ENCODE measurements at regions not wholly inside any gene's neighbourhood (a gene's known extent, or its start where the extent isn't known, plus 50 kb on each side); places are given as distances from the start of the nearest gene placed in this dataset.

DNA sequence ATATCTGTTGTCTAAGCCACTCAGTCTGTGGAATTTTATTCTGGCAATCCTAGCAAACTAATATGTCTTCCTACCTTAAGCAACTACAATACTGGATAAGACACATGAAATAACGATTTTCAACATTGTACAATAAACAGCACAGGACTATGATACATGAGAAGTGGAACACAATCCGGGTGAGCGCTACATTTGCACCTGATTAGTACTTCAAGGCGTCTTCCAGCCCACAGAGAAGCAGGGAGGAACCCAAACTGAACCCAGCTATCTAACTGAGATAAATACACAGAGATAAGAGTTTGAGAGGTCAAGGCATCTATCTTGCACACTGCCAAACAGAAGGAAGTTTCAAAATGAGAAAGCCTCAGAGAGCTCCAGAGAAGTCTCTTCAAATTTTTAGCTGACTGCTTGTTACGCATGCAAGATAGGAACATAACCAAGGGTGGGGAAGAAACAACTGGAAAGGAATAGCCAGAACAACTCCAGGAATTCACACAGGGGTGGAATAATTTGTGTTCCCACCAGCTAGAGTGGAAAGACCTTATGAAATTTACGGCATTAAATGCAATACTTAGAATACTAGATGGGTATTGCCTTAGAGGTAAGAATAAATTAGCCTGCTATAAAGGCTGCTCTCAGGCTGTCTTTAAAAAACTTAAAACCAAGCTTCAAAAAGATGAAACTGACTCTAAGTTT is 481.8 kb downstream of the MTRR start:
- DNase-seq (ENCODE audit: low spot score in 2 of 2): no peak
- H3K9me3 ChIP-seq: no peaks in the 10 kb centered on the region
- no peaks in the 10 kb centered on the region for H3K4me1 ChIP-seq
- H3K27ac ChIP-seq: no peak overlapping the region
- H3K4me3 ChIP-seq: no peak overlapping the region
- 79% methylated on average over 6 of the region's 6 CpGs for WGBS
- no peaks in the 10 kb centered on the region for H3K27me3 ChIP-seq
- H3K36me3 ChIP-seq: no peaks in the 10 kb centered on the region
- TF ChIP-seq POLR2A (IDR thresholded peaks at IDR 0.05): no peak
- TF ChIP-seq EP300 (IDR thresholded peaks at IDR 0.05): no peak
- TF ChIP-seq, protein P1, sequence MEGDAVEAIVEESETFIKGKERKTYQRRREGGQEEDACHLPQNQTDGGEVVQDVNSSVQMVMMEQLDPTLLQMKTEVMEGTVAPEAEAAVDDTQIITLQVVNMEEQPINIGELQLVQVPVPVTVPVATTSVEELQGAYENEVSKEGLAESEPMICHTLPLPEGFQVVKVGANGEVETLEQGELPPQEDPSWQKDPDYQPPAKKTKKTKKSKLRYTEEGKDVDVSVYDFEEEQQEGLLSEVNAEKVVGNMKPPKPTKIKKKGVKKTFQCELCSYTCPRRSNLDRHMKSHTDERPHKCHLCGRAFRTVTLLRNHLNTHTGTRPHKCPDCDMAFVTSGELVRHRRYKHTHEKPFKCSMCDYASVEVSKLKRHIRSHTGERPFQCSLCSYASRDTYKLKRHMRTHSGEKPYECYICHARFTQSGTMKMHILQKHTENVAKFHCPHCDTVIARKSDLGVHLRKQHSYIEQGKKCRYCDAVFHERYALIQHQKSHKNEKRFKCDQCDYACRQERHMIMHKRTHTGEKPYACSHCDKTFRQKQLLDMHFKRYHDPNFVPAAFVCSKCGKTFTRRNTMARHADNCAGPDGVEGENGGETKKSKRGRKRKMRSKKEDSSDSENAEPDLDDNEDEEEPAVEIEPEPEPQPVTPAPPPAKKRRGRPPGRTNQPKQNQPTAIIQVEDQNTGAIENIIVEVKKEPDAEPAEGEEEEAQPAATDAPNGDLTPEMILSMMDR (IDR thresholded peaks at IDR 0.05): no peak
- no peak for TF ChIP-seq POLR2AphosphoS5 (IDR thresholded peaks at IDR 0.05)

DNA sequence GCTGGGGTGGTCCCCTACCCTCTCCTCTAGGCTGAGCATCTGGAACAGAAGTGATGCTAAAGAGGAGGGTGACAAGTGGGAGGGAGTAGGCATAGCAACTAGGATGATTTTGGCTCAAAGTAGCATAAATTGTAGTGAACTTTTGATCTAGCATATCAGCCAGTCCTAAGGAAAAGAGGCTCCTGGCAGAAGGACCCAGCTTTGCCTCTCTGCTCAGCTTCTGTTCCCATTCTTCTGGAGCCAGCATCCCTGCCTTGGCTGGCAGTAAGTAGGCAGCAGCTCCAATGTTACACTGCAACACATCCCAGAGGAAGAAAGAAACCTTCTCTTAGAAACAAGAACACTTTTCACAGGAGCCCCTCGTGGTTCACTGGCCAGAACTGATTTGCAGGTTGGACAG is 487.0 kb downstream of the MTRR start:
- no peaks in the 10 kb centered on the region for H3K4me1 ChIP-seq
- 71% methylated on average over 1 of the region's 1 CpG for WGBS
- no peak overlapping the region for H3K27ac ChIP-seq
- no peak overlapping the region for H3K4me3 ChIP-seq
- H3K36me3 ChIP-seq: no peaks in the 10 kb centered on the region
- no peak for DNase-seq (ENCODE audit: low spot score in 2 of 2)
- no peaks in the 10 kb centered on the region for H3K27me3 ChIP-seq
- TF ChIP-seq POLR2AphosphoS5 (IDR thresholded peaks at IDR 0.05): no peak
- TF ChIP-seq, protein P1 (IDR thresholded peaks at IDR 0.05): no peak
- TF ChIP-seq POLR2A (IDR thresholded peaks at IDR 0.05): no peak
- H3K9me3 ChIP-seq: no peaks in the 10 kb centered on the region

DNA sequence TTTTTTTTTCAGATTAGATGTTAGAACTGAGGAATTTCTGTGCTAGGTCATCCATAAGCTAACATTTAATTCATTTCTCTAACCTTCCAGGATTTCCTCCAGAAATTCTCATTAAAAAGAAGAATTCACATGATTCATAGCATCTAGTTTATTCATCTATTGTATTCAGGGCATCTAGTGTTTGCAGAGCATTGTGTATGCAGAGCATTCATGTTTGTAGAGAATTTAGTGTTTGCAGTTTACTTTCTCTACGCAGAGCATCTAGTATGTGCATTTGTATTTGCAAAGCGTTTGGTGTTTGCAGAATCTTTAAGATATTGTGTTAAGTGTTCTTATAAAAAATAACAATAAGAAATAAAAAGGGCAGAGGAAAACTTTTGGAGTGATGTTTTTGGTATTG is 491.1 kb downstream of the MTRR start:
- no peaks in the 10 kb centered on the region for H3K9me3 ChIP-seq
- no peaks in the 10 kb centered on the region for H3K27me3 ChIP-seq
- no peaks in the 10 kb centered on the region for H3K36me3 ChIP-seq
- no peaks in the 10 kb centered on the region for H3K4me1 ChIP-seq
- DNase-seq (ENCODE audit: low spot score in 2 of 2): no peak
- no peak for TF ChIP-seq EP300 (IDR thresholded peaks at IDR 0.05)
- TF ChIP-seq, protein P1 (IDR thresholded peaks at IDR 0.05): no peak
- TF ChIP-seq POLR2A (IDR thresholded peaks at IDR 0.05): no peak
- no peak for TF ChIP-seq POLR2AphosphoS5 (IDR thresholded peaks at IDR 0.05)
- no peak overlapping the region for H3K4me3 ChIP-seq
- WGBS: 43% methylated on average over 2 of the region's 2 CpGs
- no peak overlapping the region for H3K27ac ChIP-seq

DNA sequence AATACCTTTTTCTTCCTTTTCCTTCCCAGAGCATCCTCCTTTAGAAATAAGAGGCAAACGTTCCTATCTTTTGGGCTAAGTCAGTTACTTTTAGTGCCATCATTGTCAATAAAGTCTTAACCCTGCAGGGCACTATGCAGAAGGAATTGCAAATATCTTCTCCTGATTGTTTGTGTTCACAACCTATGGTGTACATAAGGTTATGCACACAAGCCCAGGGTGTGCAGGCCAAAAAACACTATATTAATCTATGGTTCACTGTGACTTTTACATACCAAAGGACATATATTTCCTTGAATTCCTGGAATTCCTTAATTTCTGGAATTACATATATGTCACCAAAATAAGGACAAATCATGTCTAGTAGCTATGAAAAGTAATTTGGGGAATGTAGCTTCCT is 493.5 kb downstream of the MTRR start:
- no peak for TF ChIP-seq POLR2AphosphoS5 (IDR thresholded peaks at IDR 0.05)
- H3K9me3 ChIP-seq: no peaks in the 10 kb centered on the region
- 39% methylated on average over 1 of the region's 1 CpG for WGBS

DNA sequence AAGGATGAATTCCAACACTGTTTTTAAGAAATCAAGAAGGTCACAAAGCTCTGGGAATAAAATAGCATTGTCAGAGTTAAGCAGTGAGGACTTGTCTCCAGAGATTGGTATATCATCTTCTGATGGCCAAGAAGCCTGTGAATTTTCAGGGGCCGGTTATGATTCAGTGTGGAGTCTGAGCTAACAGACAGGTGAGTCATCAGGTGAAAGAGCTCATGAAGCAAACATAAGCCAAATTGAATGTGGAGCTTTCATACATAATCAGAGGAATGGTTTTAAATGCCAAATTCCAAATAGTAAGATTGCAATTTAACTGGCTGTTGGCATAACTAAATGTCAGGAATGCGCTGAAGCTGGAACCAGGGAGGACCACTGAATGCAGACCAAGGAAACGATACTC is 494.2 kb downstream of the MTRR start:
- H3K4me1 ChIP-seq: no peaks in the 10 kb centered on the region
- no peak overlapping the region for H3K27ac ChIP-seq
- no peak for DNase-seq (ENCODE audit: low spot score in 2 of 2)
- H3K4me3 ChIP-seq: no peak overlapping the region
- no peaks in the 10 kb centered on the region for H3K27me3 ChIP-seq
- no peaks in the 10 kb centered on the region for H3K9me3 ChIP-seq
- 76% methylated on average over 3 of the region's 3 CpGs for WGBS
- no peaks in the 10 kb centered on the region for H3K36me3 ChIP-seq
- TF ChIP-seq, protein P1 (IDR thresholded peaks at IDR 0.05): no peak
- TF ChIP-seq POLR2AphosphoS5 (IDR thresholded peaks at IDR 0.05) (no peak), EP300 (IDR thresholded peaks at IDR 0.05) (no peak), POLR2A (IDR thresholded peaks at IDR 0.05) (no peak)

More for the DNA sequence above, 493.5 kb downstream of the MTRR start:
- H3K4me3 ChIP-seq: no peak overlapping the region
- H3K27me3 ChIP-seq: no peaks in the 10 kb centered on the region
- H3K27ac ChIP-seq: no peak overlapping the region
- H3K36me3 ChIP-seq: no peaks in the 10 kb centered on the region
- no peaks in the 10 kb centered on the region for H3K4me1 ChIP-seq
- DNase-seq (ENCODE audit: low spot score in 2 of 2): no peak

DNA sequence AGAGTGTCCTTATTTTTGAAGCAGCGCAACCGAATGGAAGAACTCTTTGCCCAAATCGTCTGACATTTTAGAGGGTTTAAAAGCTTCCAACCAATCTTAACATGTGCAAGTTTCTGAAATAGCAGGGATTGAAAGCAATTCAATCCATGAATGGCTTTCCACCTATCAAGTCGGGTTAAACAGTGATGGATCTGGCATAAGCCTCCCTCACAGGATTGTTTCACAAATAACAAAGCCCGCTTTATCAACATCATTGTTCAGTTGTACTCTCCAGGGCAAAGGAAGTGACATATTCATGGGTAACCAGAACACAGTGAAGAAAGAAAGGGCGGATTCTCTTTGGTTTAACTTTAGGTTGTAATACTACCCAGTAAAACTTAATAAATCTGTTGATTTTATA is 497.3 kb downstream of the MTRR start:
- TF ChIP-seq, protein P1 (IDR thresholded peaks at IDR 0.05): no peak
- no peak for TF ChIP-seq POLR2A (IDR thresholded peaks at IDR 0.05)
- TF ChIP-seq POLR2AphosphoS5 (IDR thresholded peaks at IDR 0.05): no peak
- TF ChIP-seq EP300 (IDR thresholded peaks at IDR 0.05): no peak
- WGBS: 67% methylated on average over 6 of the region's 6 CpGs

More for the DNA sequence above, 497.3 kb downstream of the MTRR start:
- H3K9me3 ChIP-seq: no peaks in the 10 kb centered on the region
- no peaks in the 10 kb centered on the region for H3K27me3 ChIP-seq
- no peaks in the 10 kb centered on the region for H3K4me1 ChIP-seq
- no peak overlapping the region for H3K27ac ChIP-seq
- DNase-seq (ENCODE audit: low spot score in 2 of 2): no peak
- no peaks in the 10 kb centered on the region for H3K36me3 ChIP-seq
- H3K4me3 ChIP-seq: no peak overlapping the region
